ENCODE measurements at regions not wholly inside any gene's neighbourhood (a gene's known extent, or its start where the extent isn't known, plus 50 kb on each side); places are given as distances from the start of the nearest gene placed in this dataset.

- ATAC-seq (ENCODE audit: insufficient read depth, low FRiP score) (no peak), DNase-seq (no peak)
- Histone ChIP-seq H3K9me3 (ENCODE audit: control insufficient read depth in 4 of 4, insufficient read depth in 3 of 4, low read length in 3 of 4) (no peaks in the 10 kb centered on the region), H3K27ac (ENCODE audit: low read depth in 1 of 2, low read length in 1 of 2) (no peak overlapping the region), H3K27me3 (ENCODE audit: control insufficient read depth in 3 of 3, insufficient read depth in 3 of 3, low read length in 2 of 3) (peaks cover 0 to 30% (median 15%) of the 10 kb centered on the region in 3 donors), H3K36me3 (ENCODE audit: control insufficient read depth in 4 of 4, insufficient read depth in 4 of 4, low read length in 4 of 4) (no peaks in the 10 kb centered on the region), H3K9ac (ENCODE audit: insufficient read depth in 1 of 2, low read length in 2 of 2) (no peak overlapping the region), H3K4me1 (ENCODE audit: control insufficient read depth in 5 of 5, insufficient read depth in 5 of 5, low read length in 5 of 5) (peaks cover 0 to 7% (median 0%) of the 10 kb centered on the region in 5 donors), H3K4me3 (no peak overlapping the region)
- WGBS, 2 donors = 83 to 88% methylated on average over 20 of the region's 20 CpGs
- no peak for TF ChIP-seq CTCF (IDR thresholded peaks at IDR 0.05; ENCODE audit: control extremely low read depth, extremely low read depth)
Observed at GRCh38 chr4:1575418-1576303, 108.5 kb downstream of the FAM53A start.

GRCh38 chr4:1574601-1575417 is 109.3 kb downstream of the FAM53A start:
- whole genome bisulfite sequencing, 2 donors = 90 to 93% methylated on average over 20 of the region's 20 CpGs
- no peak for TF ChIP-seq CTCF (IDR thresholded peaks at IDR 0.05; ENCODE audit: control extremely low read depth, extremely low read depth)
- Histone ChIP-seq H3K9ac (ENCODE audit: insufficient read depth in 1 of 2, low read length in 2 of 2) (no peak overlapping the region), H3K27me3 (ENCODE audit: control insufficient read depth in 3 of 3, insufficient read depth in 3 of 3, low read length in 2 of 3) (peaks cover 0 to 30% (median 15%) of the 10 kb centered on the region in 3 donors), H3K27ac (ENCODE audit: low read depth in 1 of 2, low read length in 1 of 2) (no peak overlapping the region), H3K9me3 (ENCODE audit: control insufficient read depth in 4 of 4, insufficient read depth in 3 of 4, low read length in 3 of 4) (no peaks in the 10 kb centered on the region), H3K36me3 (ENCODE audit: control insufficient read depth in 4 of 4, insufficient read depth in 4 of 4, low read length in 4 of 4) (no peaks in the 10 kb centered on the region), H3K4me3 (no peak overlapping the region), H3K4me1 (ENCODE audit: control insufficient read depth in 5 of 5, insufficient read depth in 5 of 5, low read length in 5 of 5) (peaks cover 0 to 4% (median 0%) of the 10 kb centered on the region in 5 donors)
- DNase-seq (no peak), ATAC-seq (ENCODE audit: insufficient read depth, low FRiP score) (no peak)

- DNase-seq (no peak), ATAC-seq (ENCODE audit: insufficient read depth, low FRiP score) (no peak)
- no peaks in the 10 kb centered on the region for H3K36me3 ChIP-seq (ENCODE audit: control insufficient read depth in 4 of 4, insufficient read depth in 4 of 4, low read length in 4 of 4)
- H3K27me3 ChIP-seq (ENCODE audit: control insufficient read depth in 3 of 3, insufficient read depth in 3 of 3, low read length in 2 of 3) = peaks cover 0 to 30% (median 15%) of the 10 kb centered on the region in 3 donors
- no peak for TF ChIP-seq CTCF (IDR thresholded peaks at IDR 0.05; ENCODE audit: control extremely low read depth, extremely low read depth)
- peaks cover 0 to 5% (median 0%) of the 10 kb centered on the region in 5 donors for H3K4me1 ChIP-seq (ENCODE audit: control insufficient read depth in 5 of 5, insufficient read depth in 5 of 5, low read length in 5 of 5)
- H3K9me3 ChIP-seq (ENCODE audit: control insufficient read depth in 4 of 4, insufficient read depth in 3 of 4, low read length in 3 of 4) = no peaks in the 10 kb centered on the region
- H3K27ac ChIP-seq (ENCODE audit: low read depth in 1 of 2, low read length in 1 of 2) = no peak overlapping the region
- 84 to 88% methylated on average over 13 of the region's 13 CpGs for WGBS, 2 donors
- no peak overlapping the region for H3K9ac ChIP-seq (ENCODE audit: insufficient read depth in 1 of 2, low read length in 2 of 2)
- no peak overlapping the region for H3K4me3 ChIP-seq
Observed at GRCh38 chr4:1573830-1574459, 110.2 kb downstream of the FAM53A start.
